ENCODE measurements at regions not wholly inside any gene's neighbourhood (a gene's known extent, or its start where the extent isn't known, plus 50 kb on each side); places are given as distances from the start of the nearest gene placed in this dataset.

DNA sequence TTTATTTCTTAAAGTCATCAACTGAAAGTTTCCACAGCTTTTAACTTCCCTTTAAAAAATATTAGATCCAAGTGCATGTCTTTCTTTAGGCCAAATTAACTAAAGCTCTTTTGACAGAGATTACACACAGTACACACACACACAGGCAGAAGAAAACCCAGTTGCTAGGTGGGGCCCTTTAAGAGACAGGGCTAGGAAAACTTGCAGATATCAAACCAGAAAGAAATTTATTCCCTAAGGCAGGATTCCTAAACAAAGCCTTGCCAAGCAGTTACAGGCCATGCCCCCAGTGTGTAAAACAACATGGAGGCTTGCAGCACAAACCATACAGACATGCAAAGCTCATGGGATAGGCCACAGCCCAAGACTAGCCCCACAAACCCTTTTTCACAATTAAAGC, 123.4 kb downstream of the FSCB start:
- Histone ChIP-seq H3K4me2 (no peak overlapping the region), H3K4me3 (ENCODE audit: low read depth in 2 of 2, low read length in 1 of 2) (no peak overlapping the region), H3K79me2 (ENCODE audit: insufficient read depth) (no peaks in the 10 kb centered on the region), H3K27me3 (ENCODE audit: insufficient read depth) (no peaks in the 10 kb centered on the region), H3K4me1 (ENCODE audit: control insufficient read depth in 1 of 2, insufficient read depth in 2 of 2, low read depth in 1 of 2, low read length in 1 of 2) (no peaks in the 10 kb centered on the region), H3K27ac (ENCODE audit: low read depth in 2 of 2, low read length in 1 of 2) (no peak overlapping the region), H3K36me3 (replicated peaks in 1 of 2; ENCODE audit: control insufficient read depth in 1 of 2, insufficient read depth in 2 of 2, low read length in 1 of 2) (no peaks in the 10 kb centered on the region), H3K9me3 (no peaks in the 10 kb centered on the region), H3F3A (replicated peaks; ENCODE audit: insufficient read depth) (no peaks in the 10 kb centered on the region), H2AFZ (ENCODE audit: low read depth) (no peak overlapping the region), H3K9me2 (no peaks in the 10 kb centered on the region), H4K20me1 (ENCODE audit: insufficient read depth) (no peaks in the 10 kb centered on the region), H3K9ac (no peak overlapping the region)
- TF ChIP-seq RAD21 (IDR thresholded peaks at IDR 0.05; ENCODE audit: low read length): no peak
- no peak for TF ChIP-seq SIN3A (IDR thresholded peaks at IDR 0.05; ENCODE audit: borderline replicate concordance, low read depth, low read length)
- ChIA-PET CTCF (no interaction called here), POLR2A (no interaction called here)
- DNase-seq: no peak

DNA sequence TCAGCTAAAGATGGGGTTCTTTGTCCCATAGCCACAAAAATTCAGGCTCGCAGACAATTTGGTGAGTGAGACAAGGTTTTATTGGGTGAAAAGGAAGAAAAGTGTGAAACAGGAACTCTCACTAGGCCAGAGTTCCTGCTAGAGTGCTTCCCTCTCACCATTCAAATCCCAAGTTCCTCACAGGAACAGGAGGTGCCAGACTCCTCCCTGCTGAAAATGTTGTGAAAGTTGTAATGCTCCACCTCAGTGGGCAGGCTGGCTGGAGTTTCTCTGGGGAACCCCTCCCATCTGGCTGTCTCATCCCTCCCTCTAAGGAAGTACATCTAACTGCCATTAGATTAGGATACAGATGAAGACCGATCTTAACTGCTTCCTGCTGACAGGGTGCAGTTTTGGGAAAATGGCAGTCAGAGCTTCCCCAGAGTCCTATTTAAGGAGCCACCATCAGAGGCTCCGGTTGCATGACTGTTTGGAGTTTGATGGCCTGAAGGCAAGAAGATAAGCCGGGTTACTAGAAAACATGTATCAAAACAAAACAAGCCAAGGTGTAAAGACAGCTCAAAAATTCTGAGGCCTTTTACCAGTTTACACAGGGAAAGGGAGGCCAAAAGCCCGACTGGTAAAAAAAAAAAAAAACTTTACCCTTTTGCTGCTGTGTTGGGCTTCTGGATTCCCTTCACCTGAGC, 127.6 kb downstream of the FSCB start:
- Histone ChIP-seq H3K27me3 (ENCODE audit: insufficient read depth) (no peaks in the 10 kb centered on the region), H3F3A (replicated peaks; ENCODE audit: insufficient read depth) (no peaks in the 10 kb centered on the region), H3K27ac (ENCODE audit: low read depth in 2 of 2, low read length in 1 of 2) (no peak overlapping the region), H3K36me3 (replicated peaks in 1 of 2; ENCODE audit: control insufficient read depth in 1 of 2, insufficient read depth in 2 of 2, low read length in 1 of 2) (no peaks in the 10 kb centered on the region), H3K9me3 (no peaks in the 10 kb centered on the region), H3K9me2 (no peaks in the 10 kb centered on the region), H4K20me1 (ENCODE audit: insufficient read depth) (no peaks in the 10 kb centered on the region), H2AFZ (ENCODE audit: low read depth) (no peak overlapping the region), H3K79me2 (ENCODE audit: insufficient read depth) (no peaks in the 10 kb centered on the region), H3K9ac (no peak overlapping the region), H3K4me1 (ENCODE audit: control insufficient read depth in 1 of 2, insufficient read depth in 2 of 2, low read depth in 1 of 2, low read length in 1 of 2) (no peaks in the 10 kb centered on the region), H3K4me2 (no peak overlapping the region), H3K4me3 (ENCODE audit: low read depth in 2 of 2, low read length in 1 of 2) (no peak overlapping the region)
- no peak for TF ChIP-seq MEF2A (IDR thresholded peaks at IDR 0.05; ENCODE audit: borderline replicate concordance, low read depth)
- TF ChIP-seq MXI1 (IDR thresholded peaks at IDR 0.05; ENCODE audit: low read depth, low read length): no peak
- TF ChIP-seq, protein P1, sequence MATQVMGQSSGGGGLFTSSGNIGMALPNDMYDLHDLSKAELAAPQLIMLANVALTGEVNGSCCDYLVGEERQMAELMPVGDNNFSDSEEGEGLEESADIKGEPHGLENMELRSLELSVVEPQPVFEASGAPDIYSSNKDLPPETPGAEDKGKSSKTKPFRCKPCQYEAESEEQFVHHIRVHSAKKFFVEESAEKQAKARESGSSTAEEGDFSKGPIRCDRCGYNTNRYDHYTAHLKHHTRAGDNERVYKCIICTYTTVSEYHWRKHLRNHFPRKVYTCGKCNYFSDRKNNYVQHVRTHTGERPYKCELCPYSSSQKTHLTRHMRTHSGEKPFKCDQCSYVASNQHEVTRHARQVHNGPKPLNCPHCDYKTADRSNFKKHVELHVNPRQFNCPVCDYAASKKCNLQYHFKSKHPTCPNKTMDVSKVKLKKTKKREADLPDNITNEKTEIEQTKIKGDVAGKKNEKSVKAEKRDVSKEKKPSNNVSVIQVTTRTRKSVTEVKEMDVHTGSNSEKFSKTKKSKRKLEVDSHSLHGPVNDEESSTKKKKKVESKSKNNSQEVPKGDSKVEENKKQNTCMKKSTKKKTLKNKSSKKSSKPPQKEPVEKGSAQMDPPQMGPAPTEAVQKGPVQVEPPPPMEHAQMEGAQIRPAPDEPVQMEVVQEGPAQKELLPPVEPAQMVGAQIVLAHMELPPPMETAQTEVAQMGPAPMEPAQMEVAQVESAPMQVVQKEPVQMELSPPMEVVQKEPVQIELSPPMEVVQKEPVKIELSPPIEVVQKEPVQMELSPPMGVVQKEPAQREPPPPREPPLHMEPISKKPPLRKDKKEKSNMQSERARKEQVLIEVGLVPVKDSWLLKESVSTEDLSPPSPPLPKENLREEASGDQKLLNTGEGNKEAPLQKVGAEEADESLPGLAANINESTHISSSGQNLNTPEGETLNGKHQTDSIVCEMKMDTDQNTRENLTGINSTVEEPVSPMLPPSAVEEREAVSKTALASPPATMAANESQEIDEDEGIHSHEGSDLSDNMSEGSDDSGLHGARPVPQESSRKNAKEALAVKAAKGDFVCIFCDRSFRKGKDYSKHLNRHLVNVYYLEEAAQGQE (IDR thresholded peaks at IDR 0.05; ENCODE audit: low read depth, low read length): no peak
- no peak for TF ChIP-seq CHD2 (IDR thresholded peaks at IDR 0.05; ENCODE audit: low read length, partially characterized antibody)
- no peak for TF ChIP-seq RXRA (IDR thresholded peaks at IDR 0.05; ENCODE audit: borderline replicate concordance, low read depth)
- TF ChIP-seq FOXJ3 (CRISPR knock-in tag; IDR thresholded peaks at IDR 0.05): no peak
- TF ChIP-seq GATA2 (CRISPR knock-in tag; IDR thresholded peaks at IDR 0.05): no peak
- TF ChIP-seq RFX5 (IDR thresholded peaks at IDR 0.05; ENCODE audit: low read length): no peak
- TF ChIP-seq, protein P2, sequence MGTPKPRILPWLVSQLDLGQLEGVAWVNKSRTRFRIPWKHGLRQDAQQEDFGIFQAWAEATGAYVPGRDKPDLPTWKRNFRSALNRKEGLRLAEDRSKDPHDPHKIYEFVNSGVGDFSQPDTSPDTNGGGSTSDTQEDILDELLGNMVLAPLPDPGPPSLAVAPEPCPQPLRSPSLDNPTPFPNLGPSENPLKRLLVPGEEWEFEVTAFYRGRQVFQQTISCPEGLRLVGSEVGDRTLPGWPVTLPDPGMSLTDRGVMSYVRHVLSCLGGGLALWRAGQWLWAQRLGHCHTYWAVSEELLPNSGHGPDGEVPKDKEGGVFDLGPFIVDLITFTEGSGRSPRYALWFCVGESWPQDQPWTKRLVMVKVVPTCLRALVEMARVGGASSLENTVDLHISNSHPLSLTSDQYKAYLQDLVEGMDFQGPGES (IDR thresholded peaks at IDR 0.05; ENCODE audit: low read depth, low read length): no peak
- no peak for TF ChIP-seq GABPA (IDR thresholded peaks at IDR 0.05; ENCODE audit: low read depth)
- TF ChIP-seq NRF1 (IDR thresholded peaks at IDR 0.05; ENCODE audit: low read depth, low read length): no peak
- TF ChIP-seq EZH2phosphoT487 (IDR thresholded peaks at IDR 0.05; ENCODE audit: borderline replicate concordance, low read depth): no peak
- TF ChIP-seq FOXM1 (IDR thresholded peaks at IDR 0.05; ENCODE audit: low read depth): no peak
- TF ChIP-seq, protein P3, sequence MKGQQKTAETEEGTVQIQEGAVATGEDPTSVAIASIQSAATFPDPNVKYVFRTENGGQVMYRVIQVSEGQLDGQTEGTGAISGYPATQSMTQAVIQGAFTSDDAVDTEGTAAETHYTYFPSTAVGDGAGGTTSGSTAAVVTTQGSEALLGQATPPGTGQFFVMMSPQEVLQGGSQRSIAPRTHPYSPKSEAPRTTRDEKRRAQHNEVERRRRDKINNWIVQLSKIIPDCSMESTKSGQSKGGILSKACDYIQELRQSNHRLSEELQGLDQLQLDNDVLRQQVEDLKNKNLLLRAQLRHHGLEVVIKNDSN (IDR thresholded peaks at IDR 0.05; ENCODE audit: borderline replicate concordance, low read depth): no peak
- no peak for TF ChIP-seq SMC3 (IDR thresholded peaks at IDR 0.05; ENCODE audit: low read depth, low read length)
- TF ChIP-seq NFIC (IDR thresholded peaks at IDR 0.05; ENCODE audit: borderline replicate concordance): no peak
- WGBS (ENCODE audit: low lambda C conversion rate): 9% methylated on average over 4 of the region's 5 CpGs
- no peak for DNase-seq
- ChIA-PET POLR2A (no interaction called here), CTCF (no interaction called here)

Measured in SK-N-SH (cell line).